ACHN (cell line): ENCODE measurements at regions not wholly inside any gene's neighbourhood (a gene's known extent, or its start where the extent isn't known, plus 50 kb on each side); places are given as distances from the start of the nearest gene placed in this dataset.
A peak's percentile ranks its signal among the peaks of the same experiment; 100 is the strongest.
"Not testable (repeated sequence)": the region's sequence is repeated elsewhere in the genome, so short reads cannot be mapped to it uniquely, and the experiment has no call there.

ENCODE experiments used
- DNase-seq: peaks from one replicate; pipeline ENCODE4 v3.0.0-alpha.2; 2015
- in situ Hi-C: cut with HindIII; loops from 2 replicates; pipeline ENCODE4 v1.10.0; 2017; ENCODE audit warnings: low sequenced_read_pairs, low pct_ligation_motif_present, low pct_unique_long_range_greater_than_20kb

GRCh38 chr20:30570622-30571021, 686.8 kb upstream of the DEFB115 start:
- in situ Hi-C loops, DNase-seq: not testable (repeated sequence)

DNA sequence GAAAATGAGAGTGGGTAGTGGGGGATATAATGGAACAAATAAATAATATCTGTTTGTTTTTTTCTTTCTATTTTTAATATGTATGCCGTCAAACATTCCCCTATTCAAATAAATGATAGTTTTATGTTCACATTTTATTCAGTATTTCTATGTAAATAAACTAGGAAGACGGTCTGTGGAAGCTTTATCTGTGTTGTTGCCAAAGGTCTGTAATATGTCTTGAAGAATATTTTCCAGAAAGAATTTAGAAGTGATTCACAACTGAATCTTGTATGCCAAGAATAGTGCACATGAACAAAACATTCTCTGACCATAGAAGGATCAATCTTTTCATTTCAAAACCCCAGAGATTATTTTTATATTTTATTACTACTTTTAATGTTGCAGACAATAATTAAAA, 683.1 kb upstream of the DEFB115 start:
- DNase-seq, in situ Hi-C loops: not testable (repeated sequence)

GRCh38 chr20:30579069-30579468, 678.4 kb upstream of the DEFB115 start:
- in situ Hi-C loops, result not testable (repeated sequence)
- DNase-seq, result peak; percentile 28

DNA sequence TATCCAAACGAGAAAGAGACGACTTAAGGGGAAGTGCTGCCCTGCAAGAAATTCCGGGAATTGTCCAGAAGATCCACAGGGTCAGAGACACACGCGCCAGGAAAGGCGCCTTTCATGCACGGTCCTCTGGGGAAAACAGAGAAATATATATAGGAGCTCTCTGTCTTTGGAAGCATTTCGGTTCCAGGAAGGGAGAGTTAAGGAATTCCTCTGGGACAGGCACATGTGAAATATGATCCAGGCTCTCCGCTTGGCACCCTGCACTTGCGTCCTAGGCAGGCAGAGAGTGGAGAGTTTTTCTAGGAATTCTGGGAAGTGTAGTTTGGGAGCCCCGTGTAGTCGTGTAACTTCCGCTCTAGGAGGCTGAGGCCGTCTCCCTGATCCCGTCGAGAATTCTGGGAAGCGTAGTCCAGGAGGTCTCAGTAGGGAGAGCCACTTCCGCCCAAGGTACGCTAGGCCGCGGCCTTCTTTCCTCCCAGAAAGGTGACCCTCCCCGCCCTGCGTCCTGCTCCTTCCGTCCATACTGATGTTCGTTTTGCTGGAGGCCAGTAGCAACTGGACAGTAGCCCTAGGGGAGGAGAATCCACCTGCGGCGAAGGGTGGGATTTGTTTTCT, 677.5 kb upstream of the DEFB115 start:
- peak; percentile 77 for DNase-seq
- in situ Hi-C loops, result not testable (repeated sequence)

- in situ Hi-C loops, DNase-seq: not testable (repeated sequence)
These were observed 675.6 kb upstream of the DEFB115 start for GRCh38 chr20:30581839-30582238.

DNA sequence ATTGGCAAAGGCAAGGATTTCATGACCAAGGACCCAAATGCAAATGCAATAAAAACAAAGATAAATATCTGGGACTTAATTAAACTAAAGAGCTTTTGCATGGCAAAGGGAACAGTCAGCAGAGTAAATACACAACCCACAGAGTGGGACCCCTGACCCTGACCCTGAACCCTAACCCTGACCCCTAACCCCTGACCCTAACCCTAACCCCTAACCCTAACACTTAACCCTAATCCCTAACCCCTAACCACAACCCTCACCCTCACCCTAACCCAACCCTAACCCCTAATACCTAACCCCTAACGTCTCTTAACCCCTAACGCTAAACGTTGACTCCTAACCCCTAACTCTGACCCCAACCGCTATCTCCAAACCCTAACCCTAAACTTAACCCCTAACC, 673.1 kb upstream of the DEFB115 start:
- DNase-seq, in situ Hi-C loops: not testable (repeated sequence)

GRCh38 chr20:30585244-30585796, 672.1 kb upstream of the DEFB115 start:
- DNase-seq, result peak; percentile 79
- in situ Hi-C loops, result not testable (repeated sequence)

GRCh38 chr20:30586178-30586577, 671.3 kb upstream of the DEFB115 start:
- DNase-seq, in situ Hi-C loops: not testable (repeated sequence)

DNA sequence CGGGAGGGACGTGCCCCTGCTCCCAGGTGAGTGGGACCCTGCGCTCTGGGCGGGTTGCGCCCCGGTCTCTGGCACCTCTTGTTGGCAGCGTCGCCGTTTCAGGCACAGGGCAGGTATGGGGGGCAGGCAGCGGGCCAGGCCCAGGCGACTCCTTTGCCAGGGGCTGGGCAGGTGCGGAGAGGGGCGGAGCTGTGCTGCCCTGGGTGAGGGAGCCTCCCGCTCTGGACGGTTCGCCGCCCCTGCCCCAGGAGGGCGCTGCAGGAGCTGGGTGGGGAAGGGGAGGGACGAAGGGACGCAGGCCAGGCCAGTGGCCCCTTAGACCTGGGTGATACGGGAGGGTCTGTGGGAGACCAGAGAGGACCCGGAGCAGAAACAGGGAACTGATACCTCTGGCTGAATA, 663.9 kb upstream of the DEFB115 start:
- in situ Hi-C loops, result no loop called here
- no peak for DNase-seq

DNA sequence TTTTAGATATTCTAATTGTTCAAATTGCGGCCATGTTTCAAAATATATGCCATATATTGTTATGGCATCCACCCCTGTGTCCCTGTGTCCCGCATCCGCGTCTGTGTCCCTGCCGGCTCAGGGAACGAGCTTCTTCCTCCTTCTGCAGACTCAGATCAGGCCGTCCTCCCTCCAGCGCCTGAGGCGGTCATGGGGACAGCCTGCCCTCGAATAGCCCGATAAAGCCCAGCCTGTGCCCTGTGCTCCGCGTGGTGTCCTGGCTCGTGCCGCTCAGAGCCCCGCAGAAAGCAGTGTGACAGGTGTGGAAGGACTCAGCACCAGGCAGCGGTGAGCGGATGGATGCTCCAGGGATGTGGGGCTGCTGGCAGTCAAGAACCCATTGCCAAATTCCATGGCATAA, 663.4 kb upstream of the DEFB115 start:
- in situ Hi-C loops, result no loop called here
- DNase-seq, result no peak

DNA sequence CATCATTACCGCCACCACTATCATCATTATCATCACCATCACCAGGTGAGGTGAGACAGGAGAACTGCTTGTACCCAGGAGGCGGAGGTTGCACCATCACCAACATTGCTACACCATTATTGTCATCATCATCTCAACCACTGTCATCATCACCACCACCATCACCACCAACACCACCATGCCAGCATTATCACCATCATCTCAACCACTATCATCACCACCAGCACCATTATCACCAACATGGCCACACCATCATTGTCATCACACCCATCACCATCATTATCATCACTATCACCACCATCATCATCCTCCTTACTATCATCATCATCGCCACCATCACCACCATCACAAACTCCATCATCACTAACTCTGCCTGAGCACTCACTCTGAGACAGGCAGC, 661.8 kb upstream of the DEFB115 start:
- no peak for DNase-seq
- in situ Hi-C loops, result no loop called here

- in situ Hi-C loops, DNase-seq: not testable (repeated sequence)
These were observed 660.0 kb upstream of the DEFB115 start for GRCh38 chr20:30597429-30597828.

- DNase-seq, result no peak
- in situ Hi-C loops, result no loop called here
These were observed 658.8 kb upstream of the DEFB115 start for GRCh38 chr20:30598460-30599230.

- in situ Hi-C loops, result no loop called here
These were observed 657.5 kb upstream of the DEFB115 start for GRCh38 chr20:30599990-30600389.

GRCh38 chr20:30601974-30602373, 655.5 kb upstream of the DEFB115 start:
- in situ Hi-C loops, result no loop called here
- no peak for DNase-seq

More at GRCh38 chr20:30599990-30600389, 657.5 kb upstream of the DEFB115 start:
- no peak for DNase-seq

DNA sequence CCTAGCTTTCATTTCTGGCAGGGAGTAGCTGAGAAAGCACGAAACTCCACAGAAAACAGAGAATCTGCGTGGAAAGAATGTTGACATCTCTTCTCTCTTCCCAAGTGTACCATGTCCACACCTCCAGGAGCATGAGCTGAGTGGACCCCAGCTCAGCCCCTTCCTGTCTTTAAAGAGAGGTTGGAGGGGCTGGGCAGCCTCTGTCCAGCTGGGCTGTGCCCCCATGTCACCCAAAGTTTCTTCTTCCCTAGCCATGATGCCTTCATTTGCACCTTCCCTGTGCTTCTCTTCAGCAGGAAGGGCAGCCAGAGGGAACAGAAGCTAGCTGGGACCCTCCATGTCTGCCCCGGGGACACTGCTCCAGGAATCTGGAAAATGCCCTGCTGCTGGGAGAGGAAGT, 655.0 kb upstream of the DEFB115 start:
- no peak for DNase-seq
- in situ Hi-C loops, result no loop called here

DNA sequence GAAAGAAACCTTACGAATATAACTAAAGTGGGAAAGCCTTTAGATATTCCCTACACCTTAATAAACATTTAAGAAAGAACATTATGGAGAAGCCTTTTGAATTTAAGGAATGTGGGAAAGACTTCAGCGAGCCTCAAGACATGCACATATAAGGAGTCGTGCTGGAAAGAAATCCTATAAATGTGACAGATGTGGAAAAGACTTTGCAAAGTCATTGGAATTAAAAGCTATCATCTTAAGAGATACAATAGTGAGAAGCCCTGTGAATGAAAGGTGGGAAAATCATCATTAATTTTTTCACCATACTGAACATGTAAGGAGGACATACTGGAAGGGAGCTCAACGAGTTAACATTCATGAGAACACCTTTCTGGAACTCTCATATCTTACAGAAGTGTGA, 650.5 kb upstream of the DEFB115 start:
- DNase-seq, result no peak
- in situ Hi-C loops, result no loop called here

- in situ Hi-C loops, result no loop called here
- no peak for DNase-seq
These were observed 647.3 kb upstream of the DEFB115 start for GRCh38 chr20:30610029-30610693.

DNA sequence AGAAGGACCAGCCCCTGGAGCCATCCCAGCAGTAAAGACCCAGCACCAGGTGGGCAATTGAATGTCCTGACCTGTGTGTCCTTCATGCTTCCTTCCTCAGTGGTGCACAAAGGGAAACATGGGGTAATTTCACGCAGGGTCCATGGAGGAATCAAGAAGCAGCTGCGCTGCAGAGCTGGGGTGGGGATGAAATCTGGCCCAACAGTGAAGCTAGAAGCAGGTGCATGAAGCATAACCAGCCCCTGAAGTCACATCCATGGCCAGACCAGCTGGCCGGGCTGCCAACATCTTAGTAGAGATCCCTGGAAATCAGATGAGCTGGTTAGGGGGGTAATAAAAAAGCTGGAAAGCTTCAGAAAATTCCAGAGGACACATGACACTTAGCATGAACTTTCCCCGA, 646.7 kb upstream of the DEFB115 start:
- in situ Hi-C loops, result no loop called here
- no peak for DNase-seq
